DMS53 treated with DMSO at 0.1 percent for 48 hours (cell line): ENCODE measurements at regions not wholly inside any gene's neighbourhood (a gene's known extent, or its start where the extent isn't known, plus 50 kb on each side); places are given as distances from the start of the nearest gene placed in this dataset.

ENCODE experiments used
- DNase-seq: peaks from one replicate; lab custom pipeline; 2025; ENCODE audit not compliant: unreplicated experiment; lab: John Stamatoyannopoulos, UW

DNA sequence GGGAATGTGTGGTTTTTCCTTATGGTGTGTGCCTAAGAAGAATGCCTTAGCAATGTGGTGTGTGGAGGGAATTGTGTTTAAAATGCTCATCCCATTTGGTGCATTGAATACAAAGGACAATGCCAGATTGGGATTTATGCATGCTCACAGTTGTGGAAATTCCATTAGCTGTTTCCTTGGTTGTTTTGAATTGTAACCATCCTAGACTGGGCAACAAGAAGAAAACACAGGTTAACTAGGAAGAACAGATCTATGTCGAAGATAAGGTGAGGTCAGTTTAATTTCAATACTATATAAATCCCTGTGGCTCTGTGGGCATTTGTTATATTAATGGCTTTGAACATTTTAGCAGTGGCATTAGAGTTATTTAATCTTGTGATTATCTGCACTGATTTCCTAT, 266.8 kb downstream of the MAT2B start:
- no peak for DNase-seq

DNA sequence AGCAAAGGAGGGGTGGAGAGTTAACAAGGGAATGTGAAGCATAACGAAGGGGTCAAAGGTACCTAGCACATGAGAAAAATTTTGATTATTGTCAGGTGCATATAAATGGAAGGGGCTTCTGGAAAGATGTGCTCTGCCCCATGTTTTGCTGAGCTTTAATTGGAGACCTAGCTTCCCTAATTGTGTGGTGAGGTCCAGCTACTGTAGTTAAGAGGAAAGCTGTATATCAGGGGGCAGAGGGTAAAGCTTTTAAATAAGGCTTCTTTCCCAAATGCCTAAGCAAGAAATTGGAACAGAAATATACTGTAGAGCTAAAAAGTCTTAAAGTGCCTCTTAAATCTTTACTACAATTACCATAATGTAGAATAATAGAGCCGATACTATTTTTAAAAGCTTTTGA, 267.2 kb downstream of the MAT2B start:
- no peak for DNase-seq

GRCh38 chr5:163773226-163773625, 267.8 kb downstream of the MAT2B start:
- DNase-seq = no peak

- DNase-seq = no peak
These were observed 284.5 kb downstream of the MAT2B start for GRCh38 chr5:163789870-163790269.

GRCh38 chr5:163790497-163790896, 285.1 kb downstream of the MAT2B start:
- no peak for DNase-seq

- no peak for DNase-seq
These were observed 289.6 kb downstream of the MAT2B start for GRCh38 chr5:163794993-163795392.

GRCh38 chr5:163807781-163808180, 302.4 kb downstream of the MAT2B start:
- no peak for DNase-seq

DNA sequence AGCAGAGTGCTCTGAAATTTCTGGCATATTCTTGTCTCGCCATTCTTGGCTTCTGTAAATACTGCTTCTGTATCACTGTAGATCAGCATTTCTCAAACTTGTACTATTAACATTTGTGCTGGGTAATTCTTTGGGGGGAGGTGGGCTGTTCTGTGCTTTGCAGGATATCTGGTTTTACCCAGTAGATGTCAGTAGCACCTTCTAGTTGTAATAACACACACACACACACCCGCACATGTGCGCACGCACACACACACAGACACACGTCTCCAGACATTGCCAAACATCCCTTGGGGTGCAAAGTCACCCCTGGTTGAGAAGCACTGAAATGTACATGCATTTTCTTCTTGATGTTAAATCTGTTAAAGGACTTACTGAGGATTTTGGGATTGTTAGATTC, 304.1 kb downstream of the MAT2B start:
- no peak for DNase-seq

DNA sequence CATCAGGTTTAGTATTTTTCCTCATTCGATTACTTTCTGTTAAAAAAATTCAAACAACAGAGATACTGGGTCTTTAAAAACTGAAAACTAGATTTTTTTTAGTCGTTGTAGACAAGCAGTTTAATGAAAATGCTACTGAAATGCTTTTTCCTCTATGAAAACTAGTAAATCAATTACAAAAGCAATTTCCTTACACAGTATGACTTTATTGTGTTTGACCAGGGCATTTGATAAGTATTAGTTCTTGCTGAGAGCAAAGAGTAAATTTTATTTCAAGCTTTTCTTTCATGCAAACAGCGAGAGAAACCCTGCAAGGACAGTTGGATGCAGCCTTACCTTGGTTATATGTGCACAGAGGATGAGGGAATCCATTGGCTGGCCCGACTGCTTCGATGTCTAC, 308.5 kb downstream of the MAT2B start:
- no peak for DNase-seq

DNA sequence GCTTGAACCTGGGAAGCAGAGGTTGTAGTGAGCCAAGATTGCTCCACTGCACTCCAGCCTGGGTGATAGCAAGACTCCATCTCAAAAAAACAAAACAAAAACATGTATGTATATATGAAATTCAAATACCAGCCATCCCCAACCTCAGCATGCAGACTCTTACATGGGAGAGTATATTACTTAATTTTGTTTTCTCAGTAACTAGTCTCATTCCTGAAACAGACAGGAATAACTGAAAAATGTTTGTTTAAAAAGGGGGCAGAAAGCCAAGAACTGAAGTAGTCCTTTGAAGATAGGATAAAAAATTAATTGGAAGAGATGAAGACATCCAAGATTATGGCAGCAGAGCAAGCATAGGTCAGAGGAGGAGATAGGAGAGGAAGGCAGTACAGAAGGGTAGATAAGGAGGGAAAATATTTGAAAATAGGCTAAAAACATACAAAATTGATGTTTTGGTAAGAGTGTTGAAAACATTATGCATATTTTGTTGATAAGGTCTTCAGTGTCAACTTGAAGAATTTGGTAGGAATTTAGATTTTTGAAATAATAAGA, 309.9 kb downstream of the MAT2B start:
- no peak for DNase-seq

DNA sequence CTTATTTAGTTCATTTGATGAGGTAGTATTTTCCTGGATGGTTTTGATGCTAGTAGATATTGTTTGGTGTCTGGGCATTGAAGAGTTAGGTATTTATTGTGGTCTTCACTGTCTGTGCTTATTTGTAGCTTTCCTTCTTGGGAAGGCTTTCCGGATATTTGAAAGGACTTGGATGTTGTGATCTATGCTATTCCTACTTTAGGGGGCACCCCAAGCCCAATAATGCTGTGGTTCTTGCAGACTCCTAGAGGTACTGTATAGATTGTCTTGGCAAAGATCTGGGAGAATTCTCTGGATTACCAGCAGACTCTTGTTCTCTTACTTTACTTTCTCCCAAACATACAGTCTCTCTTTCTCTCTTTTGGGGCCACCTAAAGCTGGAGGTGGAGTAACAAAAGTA, 315.7 kb downstream of the MAT2B start:
- no peak for DNase-seq

- no peak for DNase-seq
These were observed 317.1 kb downstream of the MAT2B start for GRCh38 chr5:163822548-163822947.

- DNase-seq = no peak
These were observed 320.2 kb downstream of the MAT2B start for GRCh38 chr5:163825661-163826060.

GRCh38 chr5:163826201-163826600, 320.8 kb downstream of the MAT2B start:
- no peak for DNase-seq

GRCh38 chr5:163832155-163832554, 326.7 kb downstream of the MAT2B start:
- DNase-seq = no peak

- no peak for DNase-seq
These were observed 333.3 kb downstream of the MAT2B start for GRCh38 chr5:163838738-163839137.

GRCh38 chr5:163846512-163846911, 341.1 kb downstream of the MAT2B start:
- DNase-seq = peak; percentile 3

DNA sequence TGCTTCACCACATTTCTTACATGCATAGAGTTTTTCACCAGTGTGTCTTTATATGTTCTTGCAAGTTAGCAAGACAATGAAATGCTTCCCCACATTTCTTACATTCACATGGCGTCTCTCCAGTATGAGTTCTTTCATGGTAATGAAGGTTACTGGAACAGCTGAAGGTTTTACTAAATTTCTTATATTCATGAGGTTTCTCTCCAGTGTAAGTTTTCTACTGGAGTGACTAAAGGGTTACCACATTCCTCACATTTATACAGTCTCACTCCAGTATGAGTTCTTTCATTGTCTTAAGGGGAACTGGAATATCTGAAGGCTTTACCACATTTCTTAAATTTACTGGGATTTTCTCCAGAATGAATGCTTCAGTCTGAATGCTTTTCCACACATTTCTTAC, 350.3 kb downstream of the MAT2B start:
- no peak for DNase-seq

GRCh38 chr5:163861670-163862069, 356.3 kb downstream of the MAT2B start:
- no peak for DNase-seq

- no peak for DNase-seq
These were observed 361.9 kb downstream of the MAT2B start for GRCh38 chr5:163867324-163867723.

- DNase-seq = no peak
These were observed 362.3 kb downstream of the MAT2B start for GRCh38 chr5:163867738-163868137.

GRCh38 chr5:163869581-163869980, 364.2 kb downstream of the MAT2B start:
- DNase-seq = no peak

DNA sequence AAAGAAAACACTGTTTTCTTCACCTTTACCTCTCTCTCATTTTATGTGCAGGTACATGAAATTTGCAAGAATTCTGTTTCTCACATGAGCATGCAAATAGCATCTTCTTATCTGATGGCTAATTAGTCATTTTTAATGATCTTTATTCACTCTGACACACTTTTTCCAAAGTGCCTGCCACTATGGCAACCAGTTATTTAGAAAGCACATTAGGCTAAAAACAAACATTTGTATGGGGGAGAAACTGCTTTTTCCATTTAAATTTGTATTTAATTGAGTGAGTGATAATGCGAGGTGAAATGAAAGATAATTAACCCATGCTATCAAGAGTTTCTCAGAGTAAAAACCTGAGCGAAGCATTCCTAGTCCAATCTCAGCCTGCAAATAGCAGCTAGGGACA, 365.0 kb downstream of the MAT2B start:
- DNase-seq = no peak

DNA sequence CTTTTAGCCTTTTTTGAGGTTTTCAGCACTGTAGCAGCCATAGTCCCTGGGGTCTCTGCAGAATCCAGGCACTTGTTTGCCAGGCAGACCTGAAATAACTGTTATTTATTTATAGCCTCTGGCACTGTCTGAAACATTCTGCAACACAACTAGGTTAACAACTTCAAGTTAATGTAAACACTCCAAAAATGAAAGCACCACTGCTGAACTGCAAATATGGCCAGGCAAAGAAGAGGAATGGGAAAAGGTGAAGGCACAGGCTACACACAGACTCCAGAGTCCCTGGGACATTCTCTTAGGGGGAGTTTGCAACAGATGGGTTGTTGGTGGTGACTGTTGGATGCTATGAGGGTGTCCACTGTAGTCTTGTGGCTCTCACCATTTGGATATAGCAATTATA, 369.0 kb downstream of the MAT2B start:
- DNase-seq = no peak
